SHP77 (cell line): ENCODE measurements at regions not wholly inside any gene's neighbourhood (a gene's known extent, or its start where the extent isn't known, plus 50 kb on each side); places are given as distances from the start of the nearest gene placed in this dataset.
A peak's percentile ranks its signal among the peaks of the same experiment; 100 is the strongest.
"Not testable (repeated sequence)": the region's sequence is repeated elsewhere in the genome, so short reads cannot be mapped to it uniquely, and the experiment has no call there.

Source experiments
- DNase-seq, 2 experiments: peaks; one replicate each; lab custom pipeline; 2025; lab: John Stamatoyannopoulos, UW

DNA sequence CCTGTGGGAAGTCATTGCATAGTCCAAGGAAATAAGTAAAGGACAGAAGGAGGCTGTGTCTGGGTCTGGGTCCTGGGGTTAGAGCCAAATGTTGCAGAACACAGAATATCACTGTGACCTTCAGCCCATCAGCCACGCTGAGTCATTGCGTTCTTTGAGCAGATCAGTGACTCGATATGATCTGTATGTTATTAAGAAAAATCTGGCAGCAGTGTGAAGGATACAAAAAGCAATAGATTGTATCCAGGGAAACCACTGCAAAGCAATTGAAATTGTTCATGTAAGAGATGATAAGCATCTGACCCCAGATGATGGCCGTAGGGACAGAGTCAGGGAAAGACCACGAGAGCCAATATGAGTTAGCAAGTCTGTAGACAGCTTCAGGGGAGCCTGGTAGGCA, 1575.1 kb upstream of the SLC10A2 start:
- no peak for DNase-seq

- no peak for DNase-seq
Measured at GRCh38 chr13:104635879-104636278, 1569.7 kb upstream of the SLC10A2 start.

GRCh38 chr13:104634016-104634415, 1567.8 kb upstream of the SLC10A2 start:
- DNase-seq, result no peak

DNA sequence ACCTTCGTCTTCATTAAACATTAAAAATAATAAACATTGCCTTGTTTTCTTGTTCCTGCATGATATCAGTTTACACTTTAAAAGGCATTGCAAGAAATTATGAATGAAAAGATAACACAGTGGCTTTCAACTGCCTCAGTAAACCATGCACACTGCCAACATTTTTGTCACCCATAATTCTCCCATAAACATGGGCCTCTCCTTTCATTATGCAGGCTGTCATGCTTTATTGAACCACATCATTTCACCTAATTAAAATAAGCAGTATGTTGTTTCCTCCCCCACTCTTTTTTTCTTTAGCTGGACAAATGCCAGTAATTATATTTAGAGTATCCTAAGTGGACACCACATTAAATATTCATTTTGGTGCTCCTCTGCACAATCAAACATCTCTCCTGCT, 1566.5 kb upstream of the SLC10A2 start:
- DNase-seq, result peak in 1 of 2 experiments; percentile 14

DNA sequence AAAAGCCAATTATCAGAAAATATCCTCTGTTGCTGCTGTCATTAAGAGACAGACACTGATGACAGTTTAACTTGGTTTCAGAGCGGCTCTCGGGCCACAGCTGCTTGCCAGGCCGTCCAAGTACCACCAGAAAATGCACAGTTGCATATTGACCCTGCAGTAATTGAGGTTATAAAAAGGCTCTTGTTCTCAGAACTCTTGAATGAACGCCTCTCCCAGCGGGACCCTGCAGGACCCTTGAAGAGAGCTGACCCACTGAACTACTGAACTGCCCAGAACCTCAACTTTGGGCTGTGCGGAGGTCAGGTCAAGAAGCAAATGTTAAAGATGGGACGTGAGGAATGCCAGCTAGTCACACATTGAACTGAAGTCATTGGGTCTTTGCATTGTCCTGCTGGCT, 1559.0 kb upstream of the SLC10A2 start:
- DNase-seq, result peak; percentile 25 to 31

DNA sequence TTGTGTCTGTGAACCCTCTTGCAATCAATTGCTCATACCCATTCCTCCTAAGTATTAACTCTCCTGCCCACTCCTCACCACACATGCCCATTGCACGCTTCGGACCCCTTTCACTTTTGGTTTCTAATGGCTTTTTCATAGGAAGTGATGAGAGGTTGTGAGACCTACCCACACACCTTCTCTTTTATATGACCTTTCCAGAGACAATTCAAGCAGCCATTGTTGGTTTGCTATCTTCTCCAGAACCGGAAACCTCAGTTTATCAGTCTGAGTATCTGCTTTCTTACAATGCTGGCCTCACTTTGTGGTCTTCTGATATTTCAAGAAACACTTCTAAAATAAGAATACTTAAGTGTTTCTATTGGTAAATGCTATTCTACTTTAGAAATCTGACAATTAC, 1550.8 kb upstream of the SLC10A2 start:
- DNase-seq, result no peak

GRCh38 chr13:104614361-104615145, 1548.3 kb upstream of the SLC10A2 start:
- no peak for DNase-seq

- DNase-seq, result no peak
Measured at GRCh38 chr13:104608331-104608730, 1542.1 kb upstream of the SLC10A2 start.

DNA sequence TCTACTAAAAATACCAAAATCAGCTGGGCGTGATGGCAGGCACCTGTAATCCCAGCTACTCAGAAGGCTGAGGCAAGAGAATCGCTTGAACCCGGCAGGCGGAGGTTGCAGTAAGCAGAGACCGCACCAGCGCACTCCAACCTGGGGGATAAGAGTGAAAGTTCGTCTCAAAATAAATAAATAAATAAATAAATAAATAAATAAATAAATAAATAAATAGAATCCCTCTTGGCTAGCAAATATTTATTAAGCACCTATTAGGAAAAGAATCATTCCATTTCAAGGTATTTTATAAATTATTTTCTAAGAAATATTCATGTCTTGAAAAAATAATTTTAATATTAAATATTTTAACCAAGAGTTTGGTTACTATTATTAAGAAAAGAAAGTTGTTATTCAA, 1539.2 kb upstream of the SLC10A2 start:
- DNase-seq, result not testable (repeated sequence)

- DNase-seq, result no peak
Measured at GRCh38 chr13:104597546-104598180, 1531.4 kb upstream of the SLC10A2 start.

DNA sequence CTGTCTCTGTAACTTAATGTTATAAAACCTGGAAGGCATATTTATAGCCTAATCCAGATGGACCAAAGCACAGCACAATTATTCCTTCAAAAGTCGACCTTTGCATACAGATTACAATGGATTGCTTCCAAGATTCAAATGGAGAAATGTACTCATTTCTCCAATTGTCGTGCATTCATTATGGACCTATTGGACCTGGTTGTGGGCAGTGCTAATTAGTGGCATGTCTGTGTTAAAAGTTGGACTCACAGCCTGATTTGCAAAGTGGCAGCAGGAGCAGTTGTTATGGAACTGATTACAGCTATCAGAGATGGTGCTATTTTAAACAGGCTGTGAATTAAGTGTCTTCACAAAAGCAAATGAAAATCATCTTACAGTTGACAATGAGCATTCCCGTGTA, 1529.3 kb upstream of the SLC10A2 start:
- DNase-seq, result no peak

GRCh38 chr13:104594806-104595205, 1528.6 kb upstream of the SLC10A2 start:
- DNase-seq, result no peak

DNA sequence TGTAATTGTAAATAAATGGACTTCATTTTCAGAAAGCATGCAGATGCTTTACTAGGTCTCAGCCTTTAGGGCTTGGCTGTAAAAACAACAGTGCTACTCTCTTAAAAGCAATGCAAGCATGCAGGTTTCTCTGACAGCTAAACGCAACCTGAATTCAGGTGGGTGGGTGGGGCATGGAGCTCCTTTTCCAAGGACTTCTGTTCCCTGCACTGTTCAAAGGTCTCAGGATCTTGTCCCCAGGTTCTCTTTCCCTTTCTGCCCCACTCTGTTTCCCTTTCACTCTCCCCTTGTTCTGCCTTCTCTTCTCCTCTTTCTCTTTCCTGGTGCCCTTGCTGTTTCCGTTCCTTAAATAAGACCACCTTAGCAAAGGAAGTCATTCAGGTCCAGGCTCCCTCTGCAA, 1527.5 kb upstream of the SLC10A2 start:
- DNase-seq, result no peak

DNA sequence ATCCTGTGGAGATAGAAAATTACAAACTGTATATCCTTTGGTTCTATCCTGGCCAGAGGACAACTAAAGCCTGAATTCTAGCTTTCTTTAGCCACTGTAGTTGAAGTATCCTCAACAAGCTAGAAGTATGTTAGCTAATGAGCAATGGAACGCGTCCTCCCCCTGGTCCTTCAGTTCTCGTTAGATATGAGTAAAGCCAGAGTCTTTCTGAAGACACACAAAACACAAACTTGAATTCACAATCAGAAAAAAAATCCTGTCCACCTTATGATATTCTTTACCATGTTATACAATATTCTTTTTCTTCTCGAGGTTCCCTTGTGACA, 1527.0 kb upstream of the SLC10A2 start:
- no peak for DNase-seq

DNA sequence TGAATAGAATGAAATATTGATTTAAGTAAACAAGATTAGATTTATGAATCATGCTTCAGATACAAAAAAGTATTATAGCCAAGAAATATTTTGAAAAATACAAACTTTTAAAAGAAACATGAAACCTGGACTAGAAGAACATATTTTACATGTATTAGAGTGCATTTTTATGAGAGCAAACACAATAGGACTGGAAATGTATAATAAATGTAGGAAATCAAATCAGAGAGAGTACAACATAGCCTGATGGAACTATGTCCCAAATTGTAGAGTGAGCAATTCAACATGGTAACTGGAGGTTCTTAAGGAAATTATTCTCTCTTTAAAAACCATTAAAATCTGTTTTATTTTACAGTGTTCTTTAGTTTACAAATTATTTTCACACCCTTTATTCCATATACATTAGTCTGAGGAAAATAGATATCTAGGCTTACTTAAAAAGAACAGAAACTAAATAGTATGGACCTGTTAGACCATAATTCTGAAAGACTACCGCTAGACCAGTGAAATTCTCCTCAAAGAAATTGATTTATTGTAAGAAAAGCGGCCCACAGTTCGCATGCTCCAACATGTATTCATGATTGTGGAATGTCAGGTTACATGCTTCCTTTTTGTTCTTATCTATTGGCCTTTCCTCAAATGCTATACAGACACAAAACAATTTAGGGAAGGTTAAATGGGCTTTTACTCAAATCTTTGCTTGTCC, 1526.5 kb upstream of the SLC10A2 start:
- DNase-seq, result no peak

GRCh38 chr13:104592127-104592526, 1525.9 kb upstream of the SLC10A2 start:
- no peak for DNase-seq

- peak; percentile 27 to 56 for DNase-seq
Measured at GRCh38 chr13:104586051-104586746, 1520.0 kb upstream of the SLC10A2 start.

- no peak for DNase-seq
Measured at GRCh38 chr13:104584481-104584880, 1518.3 kb upstream of the SLC10A2 start.

DNA sequence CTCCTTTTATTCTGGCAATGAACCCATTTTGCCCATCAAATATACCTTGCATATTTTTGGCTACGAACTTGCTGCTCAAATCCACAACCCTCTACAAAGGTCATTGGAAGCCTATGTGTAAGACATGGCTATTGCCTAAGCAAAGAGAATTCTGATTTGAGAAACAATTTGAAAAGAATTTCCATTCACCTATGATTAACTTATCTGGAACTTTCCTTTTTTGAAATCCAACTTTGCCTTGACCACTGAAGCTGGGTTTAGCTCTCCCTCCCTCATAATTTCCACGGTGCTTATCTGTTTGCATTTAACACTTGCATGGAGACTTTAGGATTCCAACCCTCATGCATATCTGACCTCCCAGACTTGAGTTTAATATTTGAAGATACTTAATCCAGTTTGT, 1514.7 kb upstream of the SLC10A2 start:
- DNase-seq, result no peak

DNA sequence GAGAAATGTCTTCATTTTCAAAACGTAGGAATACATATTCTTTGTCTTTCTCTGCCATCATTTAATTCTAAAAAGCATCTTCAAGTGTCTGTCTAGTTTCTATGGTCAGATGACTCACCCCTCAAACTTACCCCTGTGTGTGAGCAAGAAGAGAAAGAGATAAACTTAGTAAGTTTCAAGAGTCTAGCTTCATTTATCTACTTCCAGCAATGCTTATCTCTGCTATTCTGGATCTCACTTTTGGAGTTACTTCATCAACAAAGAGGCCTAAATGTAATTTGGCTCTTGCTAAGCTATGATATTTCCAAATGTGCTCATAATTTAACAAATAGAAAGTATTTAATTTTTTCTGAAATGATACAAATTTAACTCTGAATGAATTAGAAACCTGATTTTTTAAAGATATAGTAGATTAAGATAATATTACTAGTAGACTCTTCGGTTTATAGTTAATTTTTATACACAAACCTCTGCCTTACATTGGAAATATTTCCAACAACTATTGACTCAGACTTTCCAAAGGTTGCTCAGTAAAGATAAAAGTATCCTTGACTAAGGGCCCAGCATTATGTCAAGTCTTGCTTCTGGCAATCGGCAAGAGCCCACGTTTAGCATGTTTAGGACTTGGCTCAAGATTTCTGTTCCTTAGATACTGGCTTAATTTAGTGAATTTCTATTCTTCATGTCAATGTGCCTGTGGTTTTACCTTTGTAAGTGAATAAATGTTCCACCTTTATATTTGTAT, 1511.0 kb upstream of the SLC10A2 start:
- no peak for DNase-seq

DNA sequence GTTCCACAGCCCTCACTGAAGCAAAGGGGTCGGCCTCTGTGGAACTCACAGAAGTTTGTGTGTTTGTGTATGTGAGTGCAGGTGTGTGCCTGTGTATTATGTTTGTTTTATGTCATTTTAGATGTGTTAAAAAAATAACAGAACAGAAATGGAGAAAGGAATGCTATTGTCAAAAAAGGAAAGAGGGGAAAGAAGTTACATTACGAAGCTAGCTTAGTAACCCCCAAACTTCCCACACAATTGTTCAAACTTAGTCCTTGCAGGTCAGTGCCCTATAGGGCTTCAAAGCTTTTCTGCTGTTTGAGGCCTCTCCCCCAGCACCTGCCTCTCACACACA, 1505.6 kb upstream of the SLC10A2 start:
- DNase-seq, result no peak
